ENCODE measurements at regions not wholly inside any gene's neighbourhood (a gene's known extent, or its start where the extent isn't known, plus 50 kb on each side); places are given as distances from the start of the nearest gene placed in this dataset.

GRCh38 chr13:79650688-79651087 is 169.7 kb downstream of the NDFIP2 start:
- Mint-ChIP-seq H3K4me3 (no peak overlapping the region), H3K36me3 (no peaks in the 10 kb centered on the region), H3K9me3 (no peaks in the 10 kb centered on the region), H3K27ac (no peak overlapping the region), H3K27me3 (peaks cover 1% of the 10 kb centered on the region), H3K4me1 (no peaks in the 10 kb centered on the region)
- DNase-seq (ENCODE audit: low spot score in 2 of 2) (no peak), ATAC-seq (ENCODE audit: low read depth) (no peak)

GRCh38 chr13:79648191-79648590 is 167.2 kb downstream of the NDFIP2 start:
- Mint-ChIP-seq H3K36me3 (no peaks in the 10 kb centered on the region), H3K4me1 (no peaks in the 10 kb centered on the region), H3K4me3 (no peak overlapping the region), H3K27me3 (peaks cover 2% of the 10 kb centered on the region), H3K27ac (no peak overlapping the region), H3K9me3 (no peaks in the 10 kb centered on the region)
- no peak for DNase-seq (ENCODE audit: low spot score in 2 of 2)
- ATAC-seq (ENCODE audit: low read depth), result no peak

GRCh38 chr13:79647533-79647932 is 166.6 kb downstream of the NDFIP2 start:
- no peaks in the 10 kb centered on the region for H3K4me1 Mint-ChIP-seq

GRCh38 chr13:79646880-79647279 is 165.9 kb downstream of the NDFIP2 start:
- no peak overlapping the region for H3K4me3 Mint-ChIP-seq
- no peak for DNase-seq (ENCODE audit: low spot score in 2 of 2)
- peaks cover 3% of the 10 kb centered on the region for H3K27me3 Mint-ChIP-seq
- no peaks in the 10 kb centered on the region for H3K9me3 Mint-ChIP-seq
- no peaks in the 10 kb centered on the region for H3K4me1 Mint-ChIP-seq
- H3K36me3 Mint-ChIP-seq, result no peaks in the 10 kb centered on the region
- H3K27ac Mint-ChIP-seq, result no peak overlapping the region
- ATAC-seq (ENCODE audit: low read depth), result no peak

More at GRCh38 chr13:79647533-79647932, 166.6 kb downstream of the NDFIP2 start:
- Mint-ChIP-seq H3K9me3 (no peaks in the 10 kb centered on the region), H3K4me3 (no peak overlapping the region), H3K27ac (no peak overlapping the region), H3K27me3 (peaks cover 3% of the 10 kb centered on the region), H3K36me3 (no peaks in the 10 kb centered on the region)
- no peak for DNase-seq (ENCODE audit: low spot score in 2 of 2)
- no peak for ATAC-seq (ENCODE audit: low read depth)

GRCh38 chr13:79645569-79645968 is 164.6 kb downstream of the NDFIP2 start:
- no peaks in the 10 kb centered on the region for H3K36me3 Mint-ChIP-seq
- no peak overlapping the region for H3K4me3 Mint-ChIP-seq
- ATAC-seq (ENCODE audit: low read depth), result no peak
- peaks cover 3% of the 10 kb centered on the region for H3K27me3 Mint-ChIP-seq
- H3K27ac Mint-ChIP-seq, result no peak overlapping the region
- H3K9me3 Mint-ChIP-seq, result peaks cover 2% of the 10 kb centered on the region
- H3K4me1 Mint-ChIP-seq, result no peaks in the 10 kb centered on the region
- no peak for DNase-seq (ENCODE audit: low spot score in 2 of 2)

- Mint-ChIP-seq H3K9me3 (peaks cover 2% of the 10 kb centered on the region), H3K4me3 (no peak overlapping the region), H3K36me3 (no peaks in the 10 kb centered on the region), H3K4me1 (no peaks in the 10 kb centered on the region), H3K27ac (no peak overlapping the region), H3K27me3 (peaks cover 3% of the 10 kb centered on the region)
- no peak for DNase-seq (ENCODE audit: low spot score in 2 of 2)
- no peak for ATAC-seq (ENCODE audit: low read depth)
These were observed 161.6 kb downstream of the NDFIP2 start for GRCh38 chr13:79642596-79642995.

GRCh38 chr13:79637133-79637763 is 156.3 kb downstream of the NDFIP2 start:
- ATAC-seq (ENCODE audit: low read depth) (no peak), DNase-seq (ENCODE audit: low spot score in 2 of 2) (no peak)
- H3K9me3 Mint-ChIP-seq, result peaks cover 2% of the 10 kb centered on the region
- H3K4me3 Mint-ChIP-seq, result no peak overlapping the region
- H3K36me3 Mint-ChIP-seq, result no peaks in the 10 kb centered on the region
- H3K4me1 Mint-ChIP-seq, result no peaks in the 10 kb centered on the region
- H3K27ac Mint-ChIP-seq, result no peak overlapping the region
- H3K27me3 Mint-ChIP-seq, result no peaks in the 10 kb centered on the region

GRCh38 chr13:79631051-79631659 is 150.2 kb downstream of the NDFIP2 start:
- Mint-ChIP-seq H3K4me3 (no peak overlapping the region), H3K27me3 (peaks cover 2% of the 10 kb centered on the region), H3K4me1 (no peaks in the 10 kb centered on the region), H3K9me3 (no peaks in the 10 kb centered on the region), H3K27ac (no peak overlapping the region), H3K36me3 (no peaks in the 10 kb centered on the region)
- ATAC-seq (ENCODE audit: low read depth), result no peak
- no peak for DNase-seq (ENCODE audit: low spot score in 2 of 2)

GRCh38 chr13:79628463-79628862 is 147.5 kb downstream of the NDFIP2 start:
- Mint-ChIP-seq H3K36me3 (no peaks in the 10 kb centered on the region), H3K27me3 (peaks cover 5% of the 10 kb centered on the region), H3K9me3 (no peaks in the 10 kb centered on the region), H3K27ac (no peak overlapping the region), H3K4me1 (no peaks in the 10 kb centered on the region), H3K4me3 (no peak overlapping the region)
- ATAC-seq (ENCODE audit: low read depth), result no peak
- no peak for DNase-seq (ENCODE audit: low spot score in 2 of 2)

- no peaks in the 10 kb centered on the region for H3K9me3 Mint-ChIP-seq
- no peak for ATAC-seq (ENCODE audit: low read depth)
- no peak overlapping the region for H3K4me3 Mint-ChIP-seq
- no peak for DNase-seq (ENCODE audit: low spot score in 2 of 2)
- peaks cover 8% of the 10 kb centered on the region for H3K27me3 Mint-ChIP-seq
- no peaks in the 10 kb centered on the region for H3K4me1 Mint-ChIP-seq
- H3K36me3 Mint-ChIP-seq, result no peaks in the 10 kb centered on the region
- H3K27ac Mint-ChIP-seq, result no peak overlapping the region
These were observed 146.0 kb downstream of the NDFIP2 start for GRCh38 chr13:79626924-79627323.

- no peak for DNase-seq (ENCODE audit: low spot score in 2 of 2)
- H3K36me3 Mint-ChIP-seq, result no peaks in the 10 kb centered on the region
- peaks cover 10% of the 10 kb centered on the region for H3K27me3 Mint-ChIP-seq
- H3K4me1 Mint-ChIP-seq, result no peaks in the 10 kb centered on the region
- no peak overlapping the region for H3K27ac Mint-ChIP-seq
- no peak overlapping the region for H3K4me3 Mint-ChIP-seq
- ATAC-seq (ENCODE audit: low read depth), result no peak
- H3K9me3 Mint-ChIP-seq, result peaks cover 2% of the 10 kb centered on the region
These were observed 144.6 kb downstream of the NDFIP2 start for GRCh38 chr13:79625517-79625916.

- ATAC-seq (ENCODE audit: low read depth) (no peak), DNase-seq (ENCODE audit: low spot score in 2 of 2) (no peak)
- no peak overlapping the region for H3K27ac Mint-ChIP-seq
- no peaks in the 10 kb centered on the region for H3K4me1 Mint-ChIP-seq
- H3K27me3 Mint-ChIP-seq, result peaks cover 17% of the 10 kb centered on the region
- no peaks in the 10 kb centered on the region for H3K36me3 Mint-ChIP-seq
- H3K9me3 Mint-ChIP-seq, result peaks cover 2% of the 10 kb centered on the region
- no peak overlapping the region for H3K4me3 Mint-ChIP-seq
These were observed 140.9 kb downstream of the NDFIP2 start for GRCh38 chr13:79621902-79622301.

- Mint-ChIP-seq H3K27me3 (peaks cover 17% of the 10 kb centered on the region), H3K4me1 (no peaks in the 10 kb centered on the region), H3K36me3 (no peaks in the 10 kb centered on the region), H3K4me3 (no peak overlapping the region), H3K9me3 (peaks cover 2% of the 10 kb centered on the region), H3K27ac (no peak overlapping the region)
- ATAC-seq (ENCODE audit: low read depth) (no peak), DNase-seq (ENCODE audit: low spot score in 2 of 2) (no peak)
These were observed 140.5 kb downstream of the NDFIP2 start for GRCh38 chr13:79621449-79621848.

GRCh38 chr13:79614250-79614918 is 133.4 kb downstream of the NDFIP2 start:
- Mint-ChIP-seq H3K4me3 (no peak overlapping the region), H3K4me1 (no peaks in the 10 kb centered on the region), H3K9me3 (peaks cover 2% of the 10 kb centered on the region), H3K27ac (no peak overlapping the region), H3K36me3 (no peaks in the 10 kb centered on the region), H3K27me3 (peaks cover 7% of the 10 kb centered on the region)
- no peak for ATAC-seq (ENCODE audit: low read depth)
- no peak for DNase-seq (ENCODE audit: low spot score in 2 of 2)

Data from memory B cell (primary cell).